ENCODE measurements at regions not wholly inside any gene's neighbourhood (a gene's known extent, or its start where the extent isn't known, plus 50 kb on each side); places are given as distances from the start of the nearest gene placed in this dataset.

DNA sequence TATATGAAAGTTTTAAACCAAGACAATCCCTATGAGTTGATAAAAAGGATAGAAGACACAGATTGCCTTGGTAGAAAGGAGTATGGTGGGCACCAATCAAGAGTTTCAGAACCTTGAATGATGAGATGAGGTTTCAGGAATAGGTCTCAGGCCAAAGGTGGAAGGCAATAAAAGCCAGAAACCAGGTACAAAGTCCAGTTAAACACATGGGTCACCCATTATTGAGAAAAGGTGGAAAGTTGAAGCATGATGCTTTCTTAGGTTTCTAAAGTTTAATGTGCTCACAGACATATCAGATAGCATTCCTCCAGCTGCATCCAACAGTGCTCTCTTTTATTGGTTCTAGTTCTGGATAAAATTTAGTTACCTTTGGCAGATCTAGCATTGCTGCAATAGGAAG lies 950.8 kb upstream of the SOX9 start:
- TF ChIP-seq, protein P1, sequence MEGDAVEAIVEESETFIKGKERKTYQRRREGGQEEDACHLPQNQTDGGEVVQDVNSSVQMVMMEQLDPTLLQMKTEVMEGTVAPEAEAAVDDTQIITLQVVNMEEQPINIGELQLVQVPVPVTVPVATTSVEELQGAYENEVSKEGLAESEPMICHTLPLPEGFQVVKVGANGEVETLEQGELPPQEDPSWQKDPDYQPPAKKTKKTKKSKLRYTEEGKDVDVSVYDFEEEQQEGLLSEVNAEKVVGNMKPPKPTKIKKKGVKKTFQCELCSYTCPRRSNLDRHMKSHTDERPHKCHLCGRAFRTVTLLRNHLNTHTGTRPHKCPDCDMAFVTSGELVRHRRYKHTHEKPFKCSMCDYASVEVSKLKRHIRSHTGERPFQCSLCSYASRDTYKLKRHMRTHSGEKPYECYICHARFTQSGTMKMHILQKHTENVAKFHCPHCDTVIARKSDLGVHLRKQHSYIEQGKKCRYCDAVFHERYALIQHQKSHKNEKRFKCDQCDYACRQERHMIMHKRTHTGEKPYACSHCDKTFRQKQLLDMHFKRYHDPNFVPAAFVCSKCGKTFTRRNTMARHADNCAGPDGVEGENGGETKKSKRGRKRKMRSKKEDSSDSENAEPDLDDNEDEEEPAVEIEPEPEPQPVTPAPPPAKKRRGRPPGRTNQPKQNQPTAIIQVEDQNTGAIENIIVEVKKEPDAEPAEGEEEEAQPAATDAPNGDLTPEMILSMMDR (IDR thresholded peaks at IDR 0.05; ENCODE audit: low read depth, low read length, missing control alignments) = no peak
- no peak for DNase-seq (ENCODE audit: low read depth)
- H3K4me3 ChIP-seq (ENCODE audit: low read depth, low read length) = no peak overlapping the region
- in situ Hi-C loops (cut with HindIII; ENCODE audit: low sequenced_read_pairs) = no loop called here

DNA sequence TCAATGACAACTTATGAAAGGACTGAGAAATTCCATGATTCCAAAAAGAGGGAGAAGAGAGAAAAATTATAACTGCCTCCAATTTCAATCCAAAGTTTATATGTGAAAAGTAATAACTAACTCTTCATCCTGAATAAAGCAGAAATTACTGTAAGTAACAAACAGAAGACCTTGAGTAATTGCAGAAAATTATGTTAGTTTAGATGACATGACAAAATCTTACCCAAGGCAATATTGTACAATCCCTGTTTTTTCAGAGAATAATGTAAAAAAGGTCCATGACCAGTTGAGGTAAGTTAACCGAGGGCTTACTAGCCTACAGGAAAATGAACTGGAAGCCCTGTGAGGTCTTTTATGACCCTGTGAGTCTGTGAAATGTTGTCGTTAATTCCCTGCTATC lies 949.5 kb upstream of the SOX9 start:
- H3K4me3 ChIP-seq (ENCODE audit: low read depth, low read length) = no peak overlapping the region
- DNase-seq (ENCODE audit: low read depth) = no peak
- in situ Hi-C loops (cut with HindIII; ENCODE audit: low sequenced_read_pairs) = no loop called here
- TF ChIP-seq, protein P1 (IDR thresholded peaks at IDR 0.05; ENCODE audit: low read depth, low read length, missing control alignments) = no peak

DNA sequence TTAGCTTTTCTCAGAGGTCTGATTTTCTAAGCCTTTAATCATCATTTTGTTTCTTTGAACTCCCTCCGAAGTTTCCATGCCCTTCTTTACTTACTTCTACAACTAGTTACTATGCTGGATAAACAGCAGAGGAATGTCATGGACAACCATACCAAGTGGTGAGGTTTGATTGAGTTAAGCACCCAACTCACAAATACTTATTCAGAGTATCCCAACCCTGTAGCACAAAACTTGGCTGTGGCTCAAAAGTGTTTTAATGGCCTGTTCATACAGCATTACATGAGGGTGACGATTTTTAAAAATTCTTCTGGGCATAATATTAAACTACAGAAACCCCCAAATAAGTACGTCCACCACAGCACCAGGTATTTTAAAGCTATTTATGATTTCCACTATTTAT lies 946.8 kb upstream of the SOX9 start:
- in situ Hi-C loops (cut with HindIII; ENCODE audit: low sequenced_read_pairs) = no loop called here
- H3K4me3 ChIP-seq (ENCODE audit: low read depth, low read length) = no peak overlapping the region
- TF ChIP-seq, protein P1 (IDR thresholded peaks at IDR 0.05; ENCODE audit: low read depth, low read length, missing control alignments) = no peak
- no peak for DNase-seq (ENCODE audit: low read depth)

DNA sequence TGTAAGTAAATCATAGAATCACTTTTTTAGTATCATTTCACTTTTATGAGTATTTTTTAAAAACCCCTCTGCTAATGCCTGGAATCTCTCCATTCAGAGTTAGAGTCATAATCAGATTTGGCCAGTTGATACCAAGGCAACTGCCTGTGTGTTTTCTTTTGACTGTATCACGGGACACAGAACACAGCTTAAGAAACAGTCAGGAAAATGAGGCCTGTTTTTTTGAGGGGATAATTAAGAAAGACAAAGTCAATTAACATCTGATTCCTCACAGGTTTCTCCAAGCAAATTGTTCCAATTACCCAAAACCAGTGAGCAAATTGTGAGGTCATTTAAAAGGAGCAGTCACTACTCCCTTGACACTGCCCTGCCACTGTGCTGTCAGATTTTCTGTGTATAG lies 944.5 kb upstream of the SOX9 start:
- in situ Hi-C loops (cut with HindIII; ENCODE audit: low sequenced_read_pairs) = no loop called here
- H3K4me3 ChIP-seq (ENCODE audit: low read depth, low read length) = no peak overlapping the region
- TF ChIP-seq, protein P1 (IDR thresholded peaks at IDR 0.05; ENCODE audit: low read depth, low read length, missing control alignments) = no peak
- no peak for DNase-seq (ENCODE audit: low read depth)

DNA sequence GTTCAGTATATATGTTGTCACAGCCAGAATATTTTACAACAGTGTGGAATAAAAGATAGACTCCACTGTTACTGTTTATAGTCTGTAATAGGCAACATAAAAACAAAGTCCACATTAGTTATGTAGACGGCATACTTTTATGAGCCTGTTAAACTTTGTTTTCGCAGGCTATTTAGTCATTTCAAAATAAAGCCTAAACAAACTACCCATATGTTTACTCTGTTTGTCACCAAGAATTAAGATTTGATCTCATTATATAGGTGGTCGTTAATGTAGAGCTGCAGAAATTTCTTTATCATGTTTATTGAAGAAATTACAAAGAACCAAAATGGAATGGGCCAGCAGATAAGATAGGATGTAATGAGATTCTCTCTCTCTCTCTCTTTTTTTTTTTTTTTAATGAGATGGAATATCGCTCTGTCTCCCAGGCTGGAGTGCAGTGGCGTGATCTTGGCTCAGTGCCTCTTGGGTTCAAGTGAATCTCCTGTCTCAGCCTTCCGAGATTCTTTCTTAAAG lies 943.8 kb upstream of the SOX9 start:
- no peak overlapping the region for H3K4me3 ChIP-seq (ENCODE audit: low read depth, low read length)
- TF ChIP-seq, protein P1 (IDR thresholded peaks at IDR 0.05; ENCODE audit: low read depth, low read length, missing control alignments) = no peak
- in situ Hi-C loops (cut with HindIII; ENCODE audit: low sequenced_read_pairs) = no loop called here
- DNase-seq (ENCODE audit: low read depth) = no peak

DNA sequence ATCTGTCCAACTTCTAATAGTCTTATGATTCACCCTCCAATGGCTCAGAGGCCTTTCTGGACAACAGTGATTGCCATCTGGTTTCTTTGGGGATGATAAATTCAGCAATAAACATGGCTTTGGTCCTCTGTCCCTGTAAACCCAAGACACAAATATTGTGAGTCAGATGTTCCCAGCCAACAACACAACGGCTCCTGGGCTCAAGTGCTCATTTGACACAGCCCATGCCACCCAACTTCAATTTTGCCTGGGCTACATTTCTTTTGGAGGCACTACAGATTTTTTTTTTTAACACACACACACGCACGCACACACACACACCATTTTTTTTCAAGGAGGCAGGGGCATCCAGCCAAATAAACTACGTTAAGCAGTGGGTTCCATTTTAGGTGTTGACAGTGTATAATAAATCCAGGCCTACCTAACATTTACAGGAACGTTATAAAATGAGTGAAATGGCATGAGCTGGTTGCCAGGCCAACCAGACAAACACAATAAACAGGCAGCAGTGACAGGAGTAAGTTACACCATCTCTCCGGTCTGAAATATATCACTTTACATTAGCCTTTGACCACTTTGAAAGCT lies 939.9 kb upstream of the SOX9 start:
- no peak overlapping the region for H3K4me3 ChIP-seq (ENCODE audit: low read depth, low read length)
- DNase-seq (ENCODE audit: low read depth) = peak; percentile 13
- in situ Hi-C loops (cut with HindIII; ENCODE audit: low sequenced_read_pairs) = no loop called here
- TF ChIP-seq, protein P1 (IDR thresholded peaks at IDR 0.05; ENCODE audit: low read depth, low read length, missing control alignments) = no peak

Measured in astrocyte of the cerebellum (primary cell).